Brain pericyte (primary cell): ENCODE measurements at regions not wholly inside any gene's neighbourhood (a gene's known extent, or its start where the extent isn't known, plus 50 kb on each side); places are given as distances from the start of the nearest gene placed in this dataset.
"Not testable (repeated sequence)": the region's sequence is repeated elsewhere in the genome, so short reads cannot be mapped to it uniquely, and the experiment has no call there.

Source experiments
- DNase-seq: peaks from one replicate; pipeline ENCODE4 v3.0.0-alpha.2; 2012; ENCODE audit warnings: low read depth, low spot score

- no peak for DNase-seq
Measured at GRCh38 chr2:166831930-166832329, 56.4 kb upstream of the XIRP2 start.

GRCh38 chr2:166825914-166826313, 62.4 kb upstream of the XIRP2 start:
- DNase-seq, result no peak

GRCh38 chr2:166814335-166814734, 73.9 kb upstream of the XIRP2 start:
- no peak for DNase-seq

DNA sequence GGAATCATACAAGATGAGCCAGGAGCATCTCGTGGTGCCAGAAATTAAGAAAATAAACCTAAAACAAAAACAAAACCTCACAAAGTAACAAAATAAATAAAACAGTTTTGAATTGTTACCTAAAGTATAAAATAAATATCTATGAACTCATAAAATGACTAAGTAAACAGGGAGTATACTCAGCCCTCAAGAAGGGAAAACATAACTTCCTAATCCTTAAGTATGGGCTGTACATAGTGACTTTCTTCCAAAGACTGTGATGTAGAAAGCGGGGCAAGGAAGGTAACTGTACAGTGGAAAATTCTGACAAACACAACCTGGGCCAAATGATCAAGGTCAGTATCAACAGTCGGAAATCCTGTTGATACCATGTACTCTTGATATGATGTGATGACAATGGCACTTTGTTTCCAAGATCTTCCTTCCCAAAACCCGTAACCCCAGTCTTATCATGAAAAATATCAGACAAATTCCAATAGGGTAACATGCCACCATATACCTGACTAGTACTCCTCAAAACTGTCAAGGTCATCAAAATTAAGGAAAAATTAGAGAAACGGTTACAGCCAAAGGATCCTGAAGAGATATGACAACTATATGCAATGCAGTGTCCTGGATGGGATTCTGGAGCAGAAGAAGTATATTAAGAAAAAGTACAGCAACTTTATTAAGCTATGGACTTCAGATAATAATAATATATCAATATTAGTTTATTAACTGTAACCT, 76.0 kb upstream of the XIRP2 start:
- no peak for DNase-seq

DNA sequence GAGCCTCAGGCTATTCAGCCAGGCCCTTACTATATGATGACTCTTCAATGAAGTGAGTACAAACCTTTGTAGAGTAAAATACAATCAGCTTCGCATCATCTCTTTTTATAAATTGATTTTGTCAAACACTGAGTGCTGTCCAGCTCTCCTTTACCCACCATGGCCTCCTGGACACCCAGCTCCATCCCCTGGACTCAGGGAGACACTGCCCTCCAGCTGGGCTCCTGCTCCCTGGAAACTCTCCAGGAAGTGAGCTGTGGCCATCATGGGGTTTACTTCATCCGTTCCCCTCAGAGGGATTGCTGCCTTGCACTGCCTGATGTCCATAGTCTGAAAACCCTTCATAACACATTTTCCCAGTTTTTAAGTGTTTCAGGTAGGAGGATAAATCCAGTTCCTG, 82.5 kb upstream of the XIRP2 start:
- no peak for DNase-seq

GRCh38 chr2:166803373-166804000, 84.8 kb upstream of the XIRP2 start:
- no peak for DNase-seq

- DNase-seq, result no peak
Measured at GRCh38 chr2:166802475-166802874, 85.8 kb upstream of the XIRP2 start.

- no peak for DNase-seq
Measured at GRCh38 chr2:166792808-166793207, 95.5 kb upstream of the XIRP2 start.

DNA sequence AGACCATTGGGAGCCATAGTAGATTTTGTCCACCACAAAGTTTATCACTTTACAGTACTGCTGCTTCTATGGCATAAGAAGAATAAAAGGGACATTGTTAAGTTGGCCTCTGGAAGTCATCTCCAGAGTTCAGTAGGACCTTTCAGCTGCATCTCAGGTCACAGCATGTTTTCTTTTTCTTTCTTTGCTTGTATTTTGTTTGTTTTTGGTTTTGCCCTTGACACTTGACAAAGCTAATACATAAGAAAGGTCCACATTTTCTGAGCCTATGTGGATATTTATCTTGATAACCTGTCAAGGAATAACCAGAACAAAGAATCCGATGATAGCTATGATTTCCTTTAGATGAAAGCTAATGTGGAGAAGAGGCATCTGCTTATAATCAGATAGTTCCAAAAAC, 101.6 kb upstream of the XIRP2 start:
- DNase-seq, result no peak

- DNase-seq, result no peak
Measured at GRCh38 chr2:166784296-166784946, 103.9 kb upstream of the XIRP2 start.

GRCh38 chr2:166775176-166775575, 113.1 kb upstream of the XIRP2 start:
- DNase-seq, result no peak

- DNase-seq, result no peak
Measured at GRCh38 chr2:166773308-166773949, 114.9 kb upstream of the XIRP2 start.

DNA sequence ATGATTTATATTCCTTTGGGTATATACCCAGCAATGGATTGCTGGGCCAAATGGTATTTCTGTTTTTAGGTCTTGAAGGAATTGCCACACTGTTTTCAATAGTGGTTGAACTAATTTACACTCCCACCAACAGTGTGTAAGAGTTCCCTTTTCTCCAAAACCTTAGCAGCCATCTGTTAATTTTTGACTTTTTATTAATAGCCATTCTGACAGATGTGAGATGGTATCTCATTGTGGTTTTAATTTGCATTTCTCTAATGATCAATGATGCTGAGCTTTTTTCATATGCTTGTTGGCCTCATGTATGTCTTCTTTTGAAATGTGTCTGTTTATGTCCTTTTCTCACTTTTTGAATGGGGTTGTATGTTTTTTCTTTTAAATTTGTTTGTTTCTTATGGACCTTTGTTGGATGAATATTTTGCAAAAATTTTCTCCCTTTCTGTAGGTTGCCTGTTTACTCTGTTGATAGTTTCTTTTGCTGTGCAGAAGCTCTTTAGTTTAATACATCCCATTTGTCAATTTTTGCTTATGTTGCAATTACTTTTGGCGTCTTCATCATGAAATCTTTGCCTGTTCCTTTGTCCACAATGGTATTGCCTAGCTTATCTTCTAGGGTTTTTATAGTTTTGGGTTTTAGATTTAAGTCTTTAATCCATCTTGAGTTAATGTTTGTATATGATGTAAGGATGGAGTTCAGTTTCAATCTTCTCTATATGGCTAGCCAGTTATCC, 119.7 kb upstream of the XIRP2 start:
- no peak for DNase-seq

GRCh38 chr2:166766769-166767322, 121.4 kb upstream of the XIRP2 start:
- DNase-seq, result not testable (repeated sequence)

DNA sequence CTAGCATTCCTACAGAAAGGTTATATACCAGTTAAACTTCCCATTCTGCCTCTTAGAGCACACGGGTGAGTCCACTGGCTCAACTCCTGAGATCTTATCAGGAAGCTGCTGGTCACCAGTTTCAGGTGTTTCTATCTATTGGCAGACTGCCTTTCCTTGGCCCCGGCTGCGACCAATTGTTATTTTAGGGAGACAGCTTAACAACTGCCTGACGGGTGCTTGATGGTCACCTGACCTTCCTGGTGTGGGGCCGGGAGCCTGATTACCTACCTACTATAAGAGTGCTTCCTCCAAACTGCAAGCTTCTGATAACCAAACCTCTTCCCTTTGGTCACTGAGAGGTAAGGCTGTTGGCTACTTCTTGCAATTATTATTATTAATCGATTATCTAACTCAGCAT, 122.1 kb upstream of the XIRP2 start:
- no peak for DNase-seq

- no peak for DNase-seq
Measured at GRCh38 chr2:166765141-166765540, 123.1 kb upstream of the XIRP2 start.

DNA sequence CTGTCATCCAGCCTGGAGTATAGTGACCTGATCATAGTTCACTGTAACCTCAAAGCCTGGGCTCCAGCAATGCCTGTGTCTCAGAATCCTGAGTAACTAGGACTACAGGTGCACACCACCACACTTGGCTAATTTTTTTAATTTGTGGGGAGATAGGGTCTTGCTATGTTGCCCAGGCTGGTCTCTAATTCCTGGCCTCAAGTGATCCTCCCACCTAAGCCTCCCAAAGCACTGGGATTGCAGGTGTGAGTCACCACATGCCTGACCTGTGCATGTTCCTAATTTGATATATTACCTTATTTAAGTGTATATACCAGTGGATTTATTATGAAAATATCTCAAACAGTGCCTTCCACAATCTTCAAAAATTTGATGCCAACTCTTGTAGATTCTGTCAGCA, 123.6 kb upstream of the XIRP2 start:
- no peak for DNase-seq

GRCh38 chr2:166764216-166764615, 124.1 kb upstream of the XIRP2 start:
- DNase-seq, result no peak

GRCh38 chr2:166762746-166763145, 125.5 kb upstream of the XIRP2 start:
- no peak for DNase-seq

DNA sequence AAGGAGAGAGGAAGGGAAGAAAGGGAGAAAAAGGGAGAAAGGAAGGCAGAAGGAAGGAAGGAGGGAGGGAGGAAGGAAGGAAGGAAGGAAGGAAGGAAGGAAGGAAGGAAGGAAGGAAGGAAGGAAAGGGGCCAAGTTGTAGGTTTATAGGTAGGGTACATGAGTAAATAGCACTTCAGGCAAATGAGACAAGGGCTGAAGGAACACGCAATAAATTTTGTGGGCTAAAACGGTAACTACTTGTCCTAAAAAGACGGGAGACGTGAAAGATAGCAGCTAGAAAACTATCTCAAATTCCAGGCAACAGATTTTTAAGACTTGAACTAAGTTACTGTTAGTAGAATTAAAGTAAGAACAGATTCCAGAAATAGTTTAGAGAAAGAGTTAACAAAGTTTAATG, 129.3 kb upstream of the XIRP2 start:
- DNase-seq, result no peak

GRCh38 chr2:166750624-166751023, 137.7 kb upstream of the XIRP2 start:
- DNase-seq, result no peak

GRCh38 chr2:166744117-166744516, 144.2 kb upstream of the XIRP2 start:
- not testable (repeated sequence) for DNase-seq
